ENCODE measurements at regions not wholly inside any gene's neighbourhood (a gene's known extent, or its start where the extent isn't known, plus 50 kb on each side); places are given as distances from the start of the nearest gene placed in this dataset.

GRCh38 chr15:70151003-70151402 is 53.3 kb upstream of the TLE3 start:
- peaks cover 31% of the 10 kb centered on the region for H3K4me1 ChIP-seq
- DNase-seq, result no peak
- intact Hi-C loops (cut with DNase I), result no loop called here
- ATAC-seq, result no peak
- no peak overlapping the region for H3K27ac ChIP-seq
- H3K9me3 ChIP-seq, result no peaks in the 10 kb centered on the region
- H3K36me3 ChIP-seq, result no peaks in the 10 kb centered on the region
- H3K27me3 ChIP-seq (ENCODE audit: low read depth), result no peaks in the 10 kb centered on the region
- no peak overlapping the region for H3K4me3 ChIP-seq
- TF ChIP-seq, protein P1, sequence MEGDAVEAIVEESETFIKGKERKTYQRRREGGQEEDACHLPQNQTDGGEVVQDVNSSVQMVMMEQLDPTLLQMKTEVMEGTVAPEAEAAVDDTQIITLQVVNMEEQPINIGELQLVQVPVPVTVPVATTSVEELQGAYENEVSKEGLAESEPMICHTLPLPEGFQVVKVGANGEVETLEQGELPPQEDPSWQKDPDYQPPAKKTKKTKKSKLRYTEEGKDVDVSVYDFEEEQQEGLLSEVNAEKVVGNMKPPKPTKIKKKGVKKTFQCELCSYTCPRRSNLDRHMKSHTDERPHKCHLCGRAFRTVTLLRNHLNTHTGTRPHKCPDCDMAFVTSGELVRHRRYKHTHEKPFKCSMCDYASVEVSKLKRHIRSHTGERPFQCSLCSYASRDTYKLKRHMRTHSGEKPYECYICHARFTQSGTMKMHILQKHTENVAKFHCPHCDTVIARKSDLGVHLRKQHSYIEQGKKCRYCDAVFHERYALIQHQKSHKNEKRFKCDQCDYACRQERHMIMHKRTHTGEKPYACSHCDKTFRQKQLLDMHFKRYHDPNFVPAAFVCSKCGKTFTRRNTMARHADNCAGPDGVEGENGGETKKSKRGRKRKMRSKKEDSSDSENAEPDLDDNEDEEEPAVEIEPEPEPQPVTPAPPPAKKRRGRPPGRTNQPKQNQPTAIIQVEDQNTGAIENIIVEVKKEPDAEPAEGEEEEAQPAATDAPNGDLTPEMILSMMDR (IDR thresholded peaks at IDR 0.05), result no peak

DNA sequence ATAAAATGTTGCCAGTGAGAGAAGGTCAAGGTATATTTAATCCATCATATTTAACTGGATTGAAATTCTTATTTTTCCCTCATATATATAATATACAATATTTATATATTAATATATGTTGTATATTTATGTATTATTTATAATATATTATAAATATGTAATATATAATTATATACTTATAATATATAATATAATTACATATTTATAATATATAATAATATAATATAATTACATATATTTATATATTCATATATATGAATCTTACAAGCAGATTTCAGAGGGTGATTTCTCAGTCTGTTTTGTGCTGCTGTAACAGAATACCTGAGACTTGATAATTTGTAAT is 52.7 kb upstream of the TLE3 start:
- TF ChIP-seq, protein P1 (IDR thresholded peaks at IDR 0.05), result no peak
- intact Hi-C loops (cut with DNase I), result no loop called here

DNA sequence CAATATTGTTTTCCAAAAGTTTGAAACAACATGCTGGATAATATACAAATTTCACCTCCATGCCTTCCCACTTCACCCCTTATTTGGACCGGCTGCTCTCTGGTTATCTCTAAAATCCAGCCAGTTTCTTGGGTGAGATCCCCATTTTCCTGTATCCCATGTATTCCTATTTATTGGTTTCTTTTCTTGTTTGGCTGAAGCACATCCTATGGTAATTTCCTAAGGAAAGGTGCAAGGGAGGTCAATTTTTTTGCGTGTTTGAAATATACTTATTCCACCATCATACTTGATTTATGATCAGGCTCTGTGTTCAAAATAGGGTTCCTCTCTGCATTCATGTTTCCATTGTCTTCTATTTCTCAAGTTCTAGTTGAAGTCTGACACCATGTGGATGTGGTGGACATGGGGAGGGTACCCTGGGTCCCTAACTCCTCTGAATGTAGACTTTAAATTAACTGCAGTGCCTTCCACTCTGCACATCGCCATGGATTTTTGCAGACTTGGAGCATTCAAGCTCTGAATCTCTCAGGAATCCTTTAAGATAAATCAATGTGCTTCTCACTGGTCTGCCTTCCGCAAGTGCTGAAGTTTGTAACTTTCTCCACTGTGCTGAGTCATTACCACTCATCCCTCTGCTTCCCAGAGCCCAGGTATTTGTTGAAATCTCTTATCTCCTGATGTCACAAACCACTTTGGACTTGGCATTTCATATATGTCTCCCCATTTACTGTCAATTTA is 52.1 kb upstream of the TLE3 start:
- intact Hi-C loops (cut with DNase I), result no loop called here
- no peak for ATAC-seq
- H3K4me3 ChIP-seq, result no peak overlapping the region

More for the DNA sequence above, 52.7 kb upstream of the TLE3 start:
- no peak overlapping the region for H3K4me3 ChIP-seq
- ATAC-seq (no peak), DNase-seq (no peak)
- H3K27ac ChIP-seq, result no peak overlapping the region
- no peaks in the 10 kb centered on the region for H3K27me3 ChIP-seq (ENCODE audit: low read depth)
- H3K36me3 ChIP-seq, result no peaks in the 10 kb centered on the region
- H3K9me3 ChIP-seq, result no peaks in the 10 kb centered on the region
- H3K4me1 ChIP-seq, result peaks cover 26% of the 10 kb centered on the region

GRCh38 chr15:70147778-70148177 is 50.1 kb upstream of the TLE3 start:
- TF ChIP-seq, protein P1 (IDR thresholded peaks at IDR 0.05), result no peak
- H3K36me3 ChIP-seq, result no peaks in the 10 kb centered on the region
- intact Hi-C loops (cut with DNase I), result no loop called here
- H3K27ac ChIP-seq, result no peak overlapping the region
- H3K9me3 ChIP-seq, result no peaks in the 10 kb centered on the region
- no peak overlapping the region for H3K4me3 ChIP-seq
- H3K4me1 ChIP-seq, result peaks cover 14% of the 10 kb centered on the region
- H3K27me3 ChIP-seq (ENCODE audit: low read depth), result no peaks in the 10 kb centered on the region
- ATAC-seq, result no peak
- no peak for DNase-seq

More for the DNA sequence above, 52.1 kb upstream of the TLE3 start:
- TF ChIP-seq, protein P1 (IDR thresholded peaks at IDR 0.05), result no peak
- Histone ChIP-seq H3K27ac (no peak overlapping the region), H3K9me3 (no peaks in the 10 kb centered on the region), H3K27me3 (ENCODE audit: low read depth) (no peaks in the 10 kb centered on the region), H3K4me1 (peaks cover 21% of the 10 kb centered on the region), H3K36me3 (no peaks in the 10 kb centered on the region)
- DNase-seq, result no peak

Data from lower lobe of right lung (tissue), 2 donors.